ENCODE measurements at regions not wholly inside any gene's neighbourhood (a gene's known extent, or its start where the extent isn't known, plus 50 kb on each side); places are given as distances from the start of the nearest gene placed in this dataset.

DNA sequence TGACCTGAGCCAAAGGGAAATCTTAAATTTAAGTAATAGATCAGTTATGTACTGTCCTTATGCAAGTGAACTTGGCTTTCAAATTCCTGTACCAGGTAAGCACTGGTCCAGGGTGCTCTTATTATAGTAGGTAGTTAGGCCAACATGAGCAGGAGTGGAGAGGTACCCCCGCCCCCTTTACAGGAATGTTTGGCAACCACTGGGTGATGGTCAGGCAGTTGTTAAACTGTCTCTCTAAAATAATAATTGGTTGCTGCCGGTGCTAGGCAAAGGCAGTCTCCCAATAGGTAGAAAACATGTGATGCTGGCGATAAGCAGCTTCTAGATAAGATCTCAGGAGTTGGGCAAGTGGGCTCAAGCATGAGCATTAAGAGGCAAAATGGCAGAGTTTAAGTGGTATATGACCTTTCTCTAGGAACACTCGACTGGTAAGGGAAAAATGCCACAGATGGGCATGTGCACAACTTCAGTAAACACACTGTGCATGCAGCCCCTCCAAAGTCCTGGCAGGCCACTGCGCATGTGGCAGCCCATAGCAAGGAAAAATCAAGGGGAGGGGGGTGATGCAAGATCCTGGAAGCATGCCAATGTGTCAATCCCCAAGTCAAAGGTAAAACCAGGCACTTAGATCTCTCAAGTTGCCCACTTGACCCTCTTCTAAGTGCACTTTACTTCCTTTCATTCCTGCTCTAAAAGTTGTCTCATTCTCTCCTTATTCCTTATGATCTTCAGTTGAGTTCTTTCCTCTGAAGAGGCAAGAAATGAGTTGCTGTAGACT lies 1239.7 kb downstream of the C4orf33 start:
- TF ChIP-seq, protein P1, sequence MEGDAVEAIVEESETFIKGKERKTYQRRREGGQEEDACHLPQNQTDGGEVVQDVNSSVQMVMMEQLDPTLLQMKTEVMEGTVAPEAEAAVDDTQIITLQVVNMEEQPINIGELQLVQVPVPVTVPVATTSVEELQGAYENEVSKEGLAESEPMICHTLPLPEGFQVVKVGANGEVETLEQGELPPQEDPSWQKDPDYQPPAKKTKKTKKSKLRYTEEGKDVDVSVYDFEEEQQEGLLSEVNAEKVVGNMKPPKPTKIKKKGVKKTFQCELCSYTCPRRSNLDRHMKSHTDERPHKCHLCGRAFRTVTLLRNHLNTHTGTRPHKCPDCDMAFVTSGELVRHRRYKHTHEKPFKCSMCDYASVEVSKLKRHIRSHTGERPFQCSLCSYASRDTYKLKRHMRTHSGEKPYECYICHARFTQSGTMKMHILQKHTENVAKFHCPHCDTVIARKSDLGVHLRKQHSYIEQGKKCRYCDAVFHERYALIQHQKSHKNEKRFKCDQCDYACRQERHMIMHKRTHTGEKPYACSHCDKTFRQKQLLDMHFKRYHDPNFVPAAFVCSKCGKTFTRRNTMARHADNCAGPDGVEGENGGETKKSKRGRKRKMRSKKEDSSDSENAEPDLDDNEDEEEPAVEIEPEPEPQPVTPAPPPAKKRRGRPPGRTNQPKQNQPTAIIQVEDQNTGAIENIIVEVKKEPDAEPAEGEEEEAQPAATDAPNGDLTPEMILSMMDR (IDR thresholded peaks at IDR 0.05), result no peak
- TF ChIP-seq POLR2A (IDR thresholded peaks at IDR 0.05), result no peak

All from vagina (tissue), 2 donors.